B cell (primary cell): ENCODE measurements at regions not wholly inside any gene's neighbourhood (a gene's known extent, or its start where the extent isn't known, plus 50 kb on each side); places are given as distances from the start of the nearest gene placed in this dataset.

Experiments
- ATAC-seq: fragments of 200-7000 bp; cut with Tn5 transposase; one replicate; pipeline ENCODE4 v1.10.0; 2021; ENCODE audit warnings: low read depth, mild to moderate bottlenecking, moderate number of reproducible peaks, moderate library complexity
- CTCF ChIA-PET: fragments of 350-600 bp; sonication (Branson Sonifier 250); formaldehyde crosslinking; loops from one replicate; lab custom pipeline; 2021; ENCODE audit warnings: antibody characterized with exemption, inconsistent platforms; lab: Charles Lee
- POLR2A ChIA-PET: fragments of 350-600 bp; sonication (Branson Sonifier 250); formaldehyde crosslinking; loops from one replicate; lab custom pipeline; 2021; ENCODE audit warnings: antibody characterized with exemption; lab: Charles Lee
- DNase-seq: peaks from one replicate; pipeline ENCODE4 v3.0.0; 2013
- H2AFZ ChIP-seq: 2 replicates; pipeline ENCODE4 v1.6.1; 2012; ENCODE audit warnings: mild to moderate bottlenecking, low read depth, low read length; ENCODE audit not compliant: insufficient read depth, poor library complexity, severe bottlenecking
- H3K27ac ChIP-seq, 2 donors: 1 replicate in 1 of 2; 2 replicates in 1 of 2; pipeline ENCODE4 v1.5.1; 2012 to 2013; ENCODE audit warnings: low read length in 2 of 2, mild to moderate bottlenecking in 2 of 2, moderate library complexity in 1 of 2
- H3K27me3 ChIP-seq, 4 experiments: fragments of 200-600 bp in 1 of 4; sonication (generic) in 1 of 4; replicated peaks in 1 of 4; 1 replicate in 2 of 4; 2 replicates in 2 of 4; pipeline versions ENCODE4 v1.6.1 to v1.7.0; 2013 to 2016; ENCODE audit warnings: low read length in 3 of 4, mild to moderate bottlenecking in 2 of 4, mixed read lengths in 1 of 4, moderate library complexity in 1 of 4; ENCODE audit not compliant: insufficient read depth in 4 of 4, control insufficient read depth in 3 of 4; ENCODE audit errors: control extremely low read depth in 1 of 4
- H3K36me3 ChIP-seq, 2 experiments: replicated peaks in 1 of 2; 1 replicate in 1 of 2; 2 replicates in 1 of 2; pipeline versions ENCODE4 v1.6.1 to v1.7.1; 2013; ENCODE audit warnings: low read length in 1 of 2; ENCODE audit not compliant: insufficient read depth in 2 of 2, control insufficient read depth in 1 of 2; ENCODE audit errors: control extremely low read depth in 1 of 2, extremely low read depth in 1 of 2
- H3K4me1 ChIP-seq, 2 donors: fragments of 200-600 bp in 1 of 2; sonication (generic) in 1 of 2; 1 replicate in 1 of 2; 2 replicates in 1 of 2; pipeline versions ENCODE4 v1.5.1 to v1.6.1; 2013 to 2017; ENCODE audit warnings: low read length in 2 of 2; ENCODE audit not compliant: control insufficient read depth in 2 of 2, insufficient read depth in 2 of 2
- H3K4me2 ChIP-seq: replicated peaks from 2 replicates; pipeline ENCODE3; 2012; ENCODE audit warnings: mild to moderate bottlenecking, low read depth, low read length; ENCODE audit not compliant: poor library complexity, severe bottlenecking
- H3K4me3 ChIP-seq, 5 experiments: fragments of 200-600 bp in 1 of 5; sonication (generic) in 1 of 5; 1 replicate in 3 of 5; 2 replicates in 2 of 5; pipeline versions ENCODE4 v1.5.1 to v1.7.0; 2011 to 2016; ENCODE audit warnings: low read length in 4 of 5, mild to moderate bottlenecking in 4 of 5, low read depth in 2 of 5, control low read depth in 1 of 5, moderate library complexity in 1 of 5; ENCODE audit not compliant: insufficient read depth in 1 of 5; ENCODE audit errors: control extremely low read depth in 1 of 5, extremely low read depth in 1 of 5
- H3K79me2 ChIP-seq: fragments of 200-600 bp; sonication (generic); one replicate; pipeline ENCODE4 v1.6.0; 2016; ENCODE audit warnings: low read length; ENCODE audit not compliant: control insufficient read depth, insufficient read depth
- H3K9ac ChIP-seq: fragments of 200-600 bp; sonication (generic); 2 replicates; pipeline ENCODE4 v1.6.1; 2017; ENCODE audit warnings: mild to moderate bottlenecking, low read length, moderate library complexity
- H3K9me3 ChIP-seq, 3 donors: one replicate each; pipeline versions ENCODE4 v1.6.1 to v1.7.1; 2013; ENCODE audit warnings: low read length in 2 of 3; ENCODE audit not compliant: control insufficient read depth in 2 of 3, insufficient read depth in 1 of 3; ENCODE audit errors: control extremely low read depth in 1 of 3
- H4K20me1 ChIP-seq: 2 replicates; pipeline ENCODE4 v1.6.0; 2012; ENCODE audit warnings: mild to moderate bottlenecking, low read length; ENCODE audit not compliant: insufficient read depth, control insufficient read depth, poor library complexity, severe bottlenecking
- H3K27ac Mint-ChIP-seq: one replicate; pipeline ENCODE4 v1.8.0; 2021; ENCODE audit warnings: mixed read lengths
- H3K27me3 Mint-ChIP-seq: one replicate; pipeline ENCODE4 v1.8.0; 2021; ENCODE audit warnings: mixed read lengths
- H3K4me1 Mint-ChIP-seq: one replicate; pipeline ENCODE4 v1.8.0; 2021; ENCODE audit warnings: mixed read lengths
- H3K4me3 Mint-ChIP-seq: one replicate; pipeline ENCODE4 v1.8.0; 2021; ENCODE audit warnings: mixed read lengths
- H3K9me3 Mint-ChIP-seq: one replicate; pipeline ENCODE4 v1.8.0; 2022; ENCODE audit warnings: mixed read lengths; ENCODE audit not compliant: insufficient read depth
- EZH2 ChIP-seq: IDR thresholded peaks from 2 replicates; pipeline ENCODE4 v1.6.1; 2012; ENCODE audit warnings: borderline replicate concordance, low read depth, mild to moderate bottlenecking, moderate library complexity, low read length; ENCODE audit not compliant: insufficient read depth, poor library complexity, severe bottlenecking
- WGBS: methylation state at CpG from one replicate; pipeline ENCODE4 v1.1.5; 2013; ENCODE audit warnings: missing lambda C conversion rate; ENCODE audit not compliant: insufficient coverage; 5-methylcytosine and 5-hydroxymethylcytosine counted together
- intact Hi-C: fragments of 100-400 bp; cut with micrococcal nuclease; formaldehyde crosslinking; loops from one replicate; pipeline ENCODE4 v1.10.0; 2022
- TF ChIP-seq, protein P1 (sequence below): fragments of 200-600 bp; IDR thresholded peaks from one replicate; pipeline ENCODE4 v1.8.0; 2022; ENCODE audit warnings: antibody characterized with exemption, mild to moderate bottlenecking

DNA sequence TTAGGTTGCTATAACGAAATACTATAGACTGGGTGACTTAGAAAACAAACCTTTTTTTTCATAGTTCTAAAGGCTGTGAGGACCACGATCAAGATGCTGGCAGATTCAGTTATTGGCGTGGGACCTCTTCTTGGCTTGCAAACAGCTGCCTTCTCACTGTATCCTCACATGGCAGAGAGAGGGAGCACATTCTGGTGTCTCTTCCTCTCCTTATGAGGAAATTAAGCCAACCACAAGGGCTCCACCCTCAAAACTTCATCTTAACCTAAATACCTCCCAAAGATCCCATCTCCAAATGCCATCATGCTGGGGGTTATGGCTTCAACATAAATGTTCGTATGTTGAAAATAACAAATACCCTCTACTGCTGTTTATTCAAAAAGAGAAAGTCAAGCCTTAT is 197.1 kb downstream of the CEMIP2 start:
- ATAC-seq (no peak), DNase-seq (no peak)
- H3K9me3 Mint-ChIP-seq: no peaks in the 10 kb centered on the region
- H3K4me3 Mint-ChIP-seq: no peak overlapping the region
- no peak overlapping the region for H3K27ac Mint-ChIP-seq
- H3K9ac ChIP-seq: no peak overlapping the region
- ChIA-PET POLR2A (no interaction called here), CTCF (no interaction called here)
- H3K4me3 ChIP-seq: no peak overlapping the region
- H3K27ac ChIP-seq: no peak overlapping the region
- intact Hi-C loops: no loop called here
- no peaks in the 10 kb centered on the region for H3K27me3 ChIP-seq
- 31% methylated on average over 2 of the region's 4 CpGs for WGBS
- peaks cover 6% of the 10 kb centered on the region for H3K27me3 Mint-ChIP-seq
- no peaks in the 10 kb centered on the region for H3K9me3 ChIP-seq
- H3K36me3 ChIP-seq: no peaks in the 10 kb centered on the region
- no peak overlapping the region for H2AFZ ChIP-seq
- H3K4me1 ChIP-seq: no peaks in the 10 kb centered on the region
- H3K79me2 ChIP-seq: no peaks in the 10 kb centered on the region
- no peak for TF ChIP-seq EZH2
- TF ChIP-seq, protein P1, sequence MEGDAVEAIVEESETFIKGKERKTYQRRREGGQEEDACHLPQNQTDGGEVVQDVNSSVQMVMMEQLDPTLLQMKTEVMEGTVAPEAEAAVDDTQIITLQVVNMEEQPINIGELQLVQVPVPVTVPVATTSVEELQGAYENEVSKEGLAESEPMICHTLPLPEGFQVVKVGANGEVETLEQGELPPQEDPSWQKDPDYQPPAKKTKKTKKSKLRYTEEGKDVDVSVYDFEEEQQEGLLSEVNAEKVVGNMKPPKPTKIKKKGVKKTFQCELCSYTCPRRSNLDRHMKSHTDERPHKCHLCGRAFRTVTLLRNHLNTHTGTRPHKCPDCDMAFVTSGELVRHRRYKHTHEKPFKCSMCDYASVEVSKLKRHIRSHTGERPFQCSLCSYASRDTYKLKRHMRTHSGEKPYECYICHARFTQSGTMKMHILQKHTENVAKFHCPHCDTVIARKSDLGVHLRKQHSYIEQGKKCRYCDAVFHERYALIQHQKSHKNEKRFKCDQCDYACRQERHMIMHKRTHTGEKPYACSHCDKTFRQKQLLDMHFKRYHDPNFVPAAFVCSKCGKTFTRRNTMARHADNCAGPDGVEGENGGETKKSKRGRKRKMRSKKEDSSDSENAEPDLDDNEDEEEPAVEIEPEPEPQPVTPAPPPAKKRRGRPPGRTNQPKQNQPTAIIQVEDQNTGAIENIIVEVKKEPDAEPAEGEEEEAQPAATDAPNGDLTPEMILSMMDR: no peak
- H3K4me2 ChIP-seq: no peak overlapping the region
- H3K4me1 Mint-ChIP-seq: peaks cover 4% of the 10 kb centered on the region
- no peaks in the 10 kb centered on the region for H4K20me1 ChIP-seq

DNA sequence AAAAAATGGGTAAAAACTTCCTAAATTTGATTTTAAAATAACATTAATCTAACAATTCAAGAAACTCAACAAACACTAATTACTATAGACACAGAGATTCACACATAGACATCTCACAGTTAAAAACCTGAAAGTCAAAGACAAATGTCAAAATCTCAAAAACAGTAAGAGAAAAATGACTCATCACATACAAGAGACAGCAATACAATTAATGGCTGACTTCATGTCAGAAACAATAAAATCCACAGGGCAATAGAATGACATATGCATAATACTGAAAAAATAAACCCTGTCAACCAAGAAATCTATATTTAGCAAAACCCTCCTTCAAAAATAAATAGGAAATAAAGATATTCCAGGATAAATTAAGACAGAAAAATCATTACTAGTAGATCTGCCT is 200.4 kb downstream of the CEMIP2 start:
- Histone ChIP-seq H3K9me3 (no peaks in the 10 kb centered on the region), H4K20me1 (no peaks in the 10 kb centered on the region), H3K27me3 (peaks cover 0 to 4% (median 0%) of the 10 kb centered on the region in 4 experiments), H3K4me2 (no peak overlapping the region), H2AFZ (no peak overlapping the region), H3K27ac (no peak overlapping the region), H3K79me2 (no peaks in the 10 kb centered on the region), H3K9ac (no peak overlapping the region), H3K36me3 (no peaks in the 10 kb centered on the region), H3K4me1 (no peaks in the 10 kb centered on the region), H3K4me3 (no peak overlapping the region)
- H3K9me3 Mint-ChIP-seq: no peaks in the 10 kb centered on the region
- TF ChIP-seq, protein P1: no peak
- TF ChIP-seq EZH2: no peak
- H3K27me3 Mint-ChIP-seq: peaks cover 21% of the 10 kb centered on the region
- no peak for ATAC-seq
- peaks cover 4% of the 10 kb centered on the region for H3K4me1 Mint-ChIP-seq
- intact Hi-C loops: no loop called here
- no peak overlapping the region for H3K4me3 Mint-ChIP-seq
- ChIA-PET CTCF (no interaction called here), POLR2A (no interaction called here)
- DNase-seq: no peak
- no peak overlapping the region for H3K27ac Mint-ChIP-seq
